Ovary (tissue), 7 donors: ENCODE measurements at regions not wholly inside any gene's neighbourhood (a gene's known extent, or its start where the extent isn't known, plus 50 kb on each side); places are given as distances from the start of the nearest gene placed in this dataset.

ENCODE experiments used
- DNase-seq, 5 donors: peaks; one replicate each; pipeline ENCODE4 v3.0.0-alpha.2; 2019 to 2020
- H3K27ac ChIP-seq, 2 donors: fragments of 200-600 bp; one replicate each; pipeline versions ENCODE4 v1.5.1 to v1.8.0; 2019 to 2022
- H3K27me3 ChIP-seq: fragments of 200-600 bp; one replicate; pipeline ENCODE4 v1.8.0; 2022
- H3K36me3 ChIP-seq: fragments of 200-600 bp; sonication (generic); one replicate; pipeline ENCODE4 v1.5.1; 2019
- H3K4me1 ChIP-seq: one replicate; pipeline ENCODE4 v1.8.1; 2013; ENCODE audit warnings: mild to moderate bottlenecking, moderate library complexity; ENCODE audit not compliant: insufficient read depth
- H3K4me3 ChIP-seq: fragments of 200-600 bp; sonication (generic); one replicate; pipeline ENCODE4 v1.5.1; 2017
- H3K9me3 ChIP-seq, 2 donors: fragments of 200-600 bp in 1 of 2; sonication (generic) in 1 of 2; one replicate each; pipeline versions ENCODE4 v1.5.1 to v1.8.1; 2013 to 2019; ENCODE audit warnings: mild to moderate bottlenecking in 1 of 2, moderate library complexity in 1 of 2
- CTCF ChIP-seq, 3 donors: fragments of 450-650 bp in 2 of 3; fragments of 200-600 bp in 1 of 3; IDR thresholded peaks; one replicate each; pipeline versions ENCODE4 v1.5.1 to v1.8.0; 2016 to 2022; ENCODE audit warnings: antibody characterized with exemption in 3 of 3, mild to moderate bottlenecking in 1 of 3
- EP300 ChIP-seq: sonication (generic); formaldehyde crosslinking; IDR thresholded peaks from one replicate; pipeline ENCODE4 v1.6.1; 2017; ENCODE audit warnings: antibody characterized with exemption
- POLR2A ChIP-seq: fragments of 450-650 bp; IDR thresholded peaks from one replicate; pipeline ENCODE4 v1.6.1; 2017; ENCODE audit warnings: antibody characterized with exemption, mild to moderate bottlenecking, moderate library complexity
- WGBS, 3 donors: extraction: QIAGEN DNeasy Blood & Tissue Kit in 1 of 3; methylation state at CpG; one replicate each; pipeline versions ENCODE4 v1.1.5 to v1.1.7; 2013 to 2017; 5-methylcytosine and 5-hydroxymethylcytosine counted together
- intact Hi-C, 4 donors: fragments of 100-400 bp; cut with DNase I; formaldehyde crosslinking; loops; one replicate each; pipeline versions ENCODE4 v1.11.0 to v1.15.1; 2022 to 2023
- donor health status: DM: no; HTN: no; CAD: no; lungs with moderate emphysema.
- donor health status: DM: no; HTN: no; CAD: no.
- donor health status: Bipolar disorder and iron deficiency.
- donor health status: DM: no; HTN: no; CAD: no.
- donor health status: DM: yes; HTN: yes; CAD: no.

GRCh38 chr11:11071486-11071885 is 213.6 kb upstream of the ZBED5 start:
- H3K27ac ChIP-seq, result no peak overlapping the region
- 38 to 52% (median 49%) methylated on average over 1 of the region's 1 CpG for WGBS, 3 donors
- no peak overlapping the region for H3K4me3 ChIP-seq
- intact Hi-C loops, result no loop called here
- H3K36me3 ChIP-seq, result no peaks in the 10 kb centered on the region
- no peaks in the 10 kb centered on the region for H3K9me3 ChIP-seq
- no peak for TF ChIP-seq EP300
- no peak for TF ChIP-seq POLR2A
- no peak for TF ChIP-seq CTCF (IDR thresholded peaks at IDR 0.05)
- no peaks in the 10 kb centered on the region for H3K27me3 ChIP-seq
- DNase-seq, result no peak
- no peaks in the 10 kb centered on the region for H3K4me1 ChIP-seq

GRCh38 chr11:11070976-11071375 is 213.1 kb upstream of the ZBED5 start:
- DNase-seq, result no peak
- no peak for TF ChIP-seq CTCF (IDR thresholded peaks at IDR 0.05)
- no peak for TF ChIP-seq EP300
- TF ChIP-seq POLR2A, result no peak
- no peaks in the 10 kb centered on the region for H3K27me3 ChIP-seq

GRCh38 chr11:11069841-11070835 is 212.3 kb upstream of the ZBED5 start:
- no peaks in the 10 kb centered on the region for H3K36me3 ChIP-seq
- H3K4me1 ChIP-seq, result no peaks in the 10 kb centered on the region
- no peaks in the 10 kb centered on the region for H3K27me3 ChIP-seq
- H3K9me3 ChIP-seq, result no peaks in the 10 kb centered on the region
- no peak overlapping the region for H3K4me3 ChIP-seq
- 68 to 84% (median 82%) methylated on average over 9 of the region's 9 CpGs for WGBS, 3 donors
- intact Hi-C loops, result no loop called here
- H3K27ac ChIP-seq, result no peak overlapping the region
- TF ChIP-seq POLR2A (no peak), CTCF (IDR thresholded peaks at IDR 0.05) (no peak), EP300 (no peak)
- no peak for DNase-seq

More at GRCh38 chr11:11070976-11071375, 213.1 kb upstream of the ZBED5 start:
- Histone ChIP-seq H3K27ac (no peak overlapping the region), H3K36me3 (no peaks in the 10 kb centered on the region), H3K9me3 (no peaks in the 10 kb centered on the region), H3K4me1 (no peaks in the 10 kb centered on the region), H3K4me3 (no peak overlapping the region)
- WGBS, 3 donors, result 62 to 80% (median 67%) methylated on average over 9 of the region's 9 CpGs
- intact Hi-C loops, result no loop called here

GRCh38 chr11:11068113-11068512 is 210.3 kb upstream of the ZBED5 start:
- Histone ChIP-seq H3K4me1 (no peaks in the 10 kb centered on the region), H3K4me3 (no peak overlapping the region), H3K9me3 (no peaks in the 10 kb centered on the region), H3K27me3 (no peaks in the 10 kb centered on the region), H3K36me3 (no peaks in the 10 kb centered on the region), H3K27ac (no peak overlapping the region)
- intact Hi-C loops, result no loop called here
- DNase-seq, result no peak
- whole genome bisulfite sequencing, 3 donors, result 89 to 97% (median 95%) methylated on average over 4 of the region's 4 CpGs
- no peak for TF ChIP-seq CTCF (IDR thresholded peaks at IDR 0.05)
- TF ChIP-seq POLR2A, result no peak
- TF ChIP-seq EP300, result no peak
